ENCODE measurements at regions not wholly inside any gene's neighbourhood (a gene's known extent, or its start where the extent isn't known, plus 50 kb on each side); places are given as distances from the start of the nearest gene placed in this dataset.

- Histone ChIP-seq H3K4me3 (no peak overlapping the region), H3K36me3 (no peaks in the 10 kb centered on the region), H3K27ac (no peak overlapping the region), H3K4me1 (no peaks in the 10 kb centered on the region), H3K27me3 (no peaks in the 10 kb centered on the region), H3K9me3 (peaks cover 0 to 1% (median 0%) of the 10 kb centered on the region in 4 donors)
- 89 to 93% methylated on average over 4 of the region's 4 CpGs for WGBS, 2 donors
- no peak for DNase-seq (ENCODE audit: low spot score in 2 of 2)
- TF ChIP-seq POLR2A (IDR thresholded peaks at IDR 0.05), result no peak
- no peak for TF ChIP-seq CTCF (IDR thresholded peaks at IDR 0.05)
- no peak for TF ChIP-seq EP300 (IDR thresholded peaks at IDR 0.05)
Observed at GRCh38 chr13:60990032-60990733, 425.5 kb downstream of the PCDH20 start.

- H3K4me1 ChIP-seq, result no peaks in the 10 kb centered on the region
- H3K36me3 ChIP-seq, result no peaks in the 10 kb centered on the region
- H3K27ac ChIP-seq, result no peak overlapping the region
- peaks cover 0 to 5% (median 1%) of the 10 kb centered on the region in 4 donors for H3K9me3 ChIP-seq
- DNase-seq (ENCODE audit: low spot score in 2 of 2), result no peak
- H3K4me3 ChIP-seq, result no peak overlapping the region
- 80 to 96% methylated on average over 1 of the region's 1 CpG for WGBS, 2 donors
- H3K27me3 ChIP-seq, result no peaks in the 10 kb centered on the region
- no peak for TF ChIP-seq POLR2A (IDR thresholded peaks at IDR 0.05)
- TF ChIP-seq CTCF (IDR thresholded peaks at IDR 0.05), result no peak
- TF ChIP-seq EP300 (IDR thresholded peaks at IDR 0.05), result no peak
Observed at GRCh38 chr13:60986301-60986700, 429.3 kb downstream of the PCDH20 start.

- 85 to 86% methylated on average over 3 of the region's 3 CpGs for WGBS, 2 donors
- Histone ChIP-seq H3K4me1 (no peaks in the 10 kb centered on the region), H3K36me3 (no peaks in the 10 kb centered on the region), H3K27me3 (no peaks in the 10 kb centered on the region), H3K4me3 (no peak overlapping the region), H3K27ac (no peak overlapping the region), H3K9me3 (peaks cover 0 to 7% (median 2%) of the 10 kb centered on the region in 4 donors)
- DNase-seq (ENCODE audit: low spot score in 2 of 2), result no peak
- no peak for TF ChIP-seq EP300 (IDR thresholded peaks at IDR 0.05)
- no peak for TF ChIP-seq POLR2A (IDR thresholded peaks at IDR 0.05)
- TF ChIP-seq CTCF (IDR thresholded peaks at IDR 0.05), result no peak
Observed at GRCh38 chr13:60981407-60981806, 434.2 kb downstream of the PCDH20 start.

- DNase-seq (ENCODE audit: low spot score in 2 of 2), result no peak
- no peaks in the 10 kb centered on the region for H3K27me3 ChIP-seq
- H3K9me3 ChIP-seq, result peaks cover 0 to 5% (median 0%) of the 10 kb centered on the region in 4 donors
- no peak for TF ChIP-seq CTCF (IDR thresholded peaks at IDR 0.05)
- no peak for TF ChIP-seq POLR2A (IDR thresholded peaks at IDR 0.05)
- no peak for TF ChIP-seq EP300 (IDR thresholded peaks at IDR 0.05)
- H3K4me3 ChIP-seq, result no peak overlapping the region
- no peak overlapping the region for H3K27ac ChIP-seq
- H3K36me3 ChIP-seq, result no peaks in the 10 kb centered on the region
- H3K4me1 ChIP-seq, result no peaks in the 10 kb centered on the region
Observed at GRCh38 chr13:60976367-60976766, 439.3 kb downstream of the PCDH20 start.

GRCh38 chr13:60974296-60974695 lies 441.4 kb downstream of the PCDH20 start:
- Histone ChIP-seq H3K36me3 (no peaks in the 10 kb centered on the region), H3K27me3 (no peaks in the 10 kb centered on the region), H3K27ac (no peak overlapping the region), H3K4me1 (no peaks in the 10 kb centered on the region), H3K9me3 (no peaks in the 10 kb centered on the region), H3K4me3 (no peak overlapping the region)
- TF ChIP-seq CTCF (IDR thresholded peaks at IDR 0.05) (no peak), POLR2A (IDR thresholded peaks at IDR 0.05) (no peak), EP300 (IDR thresholded peaks at IDR 0.05) (no peak)
- no peak for DNase-seq (ENCODE audit: low spot score in 2 of 2)
- WGBS, 2 donors, result 12 to 15% methylated on average over 1 of the region's 1 CpG

Data from tibial nerve (tissue), 4 donors.